DOHH2 (cell line): ENCODE measurements at regions not wholly inside any gene's neighbourhood (a gene's known extent, or its start where the extent isn't known, plus 50 kb on each side); places are given as distances from the start of the nearest gene placed in this dataset.

Source experiments
- CTCF ChIP-seq: fragments of 200-600 bp; sonication (generic); IDR thresholded peaks from one replicate; pipeline ENCODE4 v1.5.1; 2014; ENCODE audit warnings: antibody characterized with exemption, mild to moderate bottlenecking, low read depth, low read length; ENCODE audit not compliant: poor library complexity, severe bottlenecking
- EZH2phosphoT487 ChIP-seq: fragments of 200-600 bp; sonication (generic); IDR thresholded peaks from 2 replicates; pipeline ENCODE4 v1.6.1; 2017; ENCODE audit warnings: borderline replicate concordance, mild to moderate bottlenecking, antibody characterized with exemption, low read length, moderate library complexity, mixed read lengths

GRCh38 chr10:123284022-123284421, 129.8 kb downstream of the BUB3 start:
- TF ChIP-seq CTCF (no peak), EZH2phosphoT487 (no peak)
